ENCODE measurements at regions not wholly inside any gene's neighbourhood (a gene's known extent, or its start where the extent isn't known, plus 50 kb on each side); places are given as distances from the start of the nearest gene placed in this dataset.
"Not testable (repeated sequence)": the region's sequence is repeated elsewhere in the genome, so short reads cannot be mapped to it uniquely, and the experiment has no call there.

DNA sequence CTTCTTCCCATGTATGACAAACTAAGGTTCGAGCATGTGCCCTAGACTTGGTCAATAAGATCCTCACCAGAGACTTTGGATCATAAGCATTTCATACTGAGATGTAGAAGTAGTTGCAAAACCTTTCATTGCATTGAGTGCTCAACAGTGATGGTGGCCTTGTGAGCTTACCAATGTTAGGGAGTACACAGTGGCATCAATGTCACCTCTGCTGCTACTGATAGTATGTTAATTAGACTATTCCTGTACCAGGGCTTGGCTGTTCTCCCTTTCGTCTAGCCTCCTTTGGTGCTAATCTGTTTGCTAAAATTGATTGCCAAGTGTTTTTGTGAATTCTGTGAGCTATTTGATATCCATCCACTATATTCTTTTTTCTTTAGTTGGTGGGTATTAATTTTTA is 264.5 kb upstream of the SEMA3C start:
- Histone ChIP-seq H3K36me3 (no peaks in the 10 kb centered on the region), H3K4me1 (no peaks in the 10 kb centered on the region), H3K9me3 (no peaks in the 10 kb centered on the region), H3K27me3 (no peaks in the 10 kb centered on the region), H3K4me3 (no peak overlapping the region), H3K27ac (no peak overlapping the region)
- no peak for ATAC-seq
- DNase-seq, result no peak
- TF ChIP-seq, protein P1, sequence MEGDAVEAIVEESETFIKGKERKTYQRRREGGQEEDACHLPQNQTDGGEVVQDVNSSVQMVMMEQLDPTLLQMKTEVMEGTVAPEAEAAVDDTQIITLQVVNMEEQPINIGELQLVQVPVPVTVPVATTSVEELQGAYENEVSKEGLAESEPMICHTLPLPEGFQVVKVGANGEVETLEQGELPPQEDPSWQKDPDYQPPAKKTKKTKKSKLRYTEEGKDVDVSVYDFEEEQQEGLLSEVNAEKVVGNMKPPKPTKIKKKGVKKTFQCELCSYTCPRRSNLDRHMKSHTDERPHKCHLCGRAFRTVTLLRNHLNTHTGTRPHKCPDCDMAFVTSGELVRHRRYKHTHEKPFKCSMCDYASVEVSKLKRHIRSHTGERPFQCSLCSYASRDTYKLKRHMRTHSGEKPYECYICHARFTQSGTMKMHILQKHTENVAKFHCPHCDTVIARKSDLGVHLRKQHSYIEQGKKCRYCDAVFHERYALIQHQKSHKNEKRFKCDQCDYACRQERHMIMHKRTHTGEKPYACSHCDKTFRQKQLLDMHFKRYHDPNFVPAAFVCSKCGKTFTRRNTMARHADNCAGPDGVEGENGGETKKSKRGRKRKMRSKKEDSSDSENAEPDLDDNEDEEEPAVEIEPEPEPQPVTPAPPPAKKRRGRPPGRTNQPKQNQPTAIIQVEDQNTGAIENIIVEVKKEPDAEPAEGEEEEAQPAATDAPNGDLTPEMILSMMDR (IDR thresholded peaks at IDR 0.05), result no peak
- intact Hi-C loops (cut with DNase I), result no loop called here

DNA sequence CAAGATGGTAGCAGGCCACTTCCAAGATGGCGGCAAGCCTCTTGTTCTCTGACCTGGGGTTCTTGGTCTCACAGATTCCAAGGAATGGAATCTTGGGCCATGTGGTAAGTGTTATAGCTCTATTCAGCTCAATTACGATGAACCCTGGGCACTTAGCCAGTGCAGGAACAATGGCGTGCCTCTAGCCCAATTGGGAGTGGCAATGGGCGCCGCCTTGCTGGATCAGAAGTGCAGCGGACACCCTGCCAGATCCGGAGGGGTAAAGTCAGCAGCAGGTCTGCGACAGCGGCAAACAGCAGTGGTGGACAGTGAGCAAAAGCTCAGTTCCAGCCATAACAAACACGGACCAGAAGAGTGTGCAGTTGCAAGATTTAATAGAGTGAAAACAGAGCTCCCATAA is 263.2 kb upstream of the SEMA3C start:
- DNase-seq; H3K4me3 ChIP-seq; H3K36me3 ChIP-seq; H3K27ac ChIP-seq; H3K9me3 ChIP-seq; ATAC-seq; intact Hi-C loops (cut with DNase I); H3K27me3 ChIP-seq; H3K4me1 ChIP-seq: not testable (repeated sequence)

DNA sequence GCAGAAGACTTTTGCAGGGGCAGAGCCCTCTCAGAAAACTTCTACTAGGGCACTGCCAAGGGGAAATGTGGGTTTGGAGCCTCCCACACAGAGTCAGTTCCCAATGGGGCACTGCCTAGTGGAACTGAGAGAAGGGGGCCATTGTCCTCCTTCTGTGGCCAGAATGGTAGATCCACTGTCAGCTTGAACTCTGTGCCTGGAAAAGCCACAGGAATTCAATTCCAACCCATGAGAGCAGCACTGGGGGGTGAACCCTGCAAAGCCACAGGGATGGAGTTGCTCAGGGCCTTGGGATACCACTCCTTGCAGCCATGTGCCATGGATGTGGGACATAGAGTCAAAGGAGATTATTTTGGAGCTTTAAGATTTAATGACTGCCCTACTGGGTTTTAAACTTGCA is 262.2 kb upstream of the SEMA3C start:
- ATAC-seq, result no peak
- H3K27ac ChIP-seq, result no peak overlapping the region
- TF ChIP-seq, protein P1 (IDR thresholded peaks at IDR 0.05), result no peak
- intact Hi-C loops (cut with DNase I), result no loop called here
- H3K4me1 ChIP-seq, result no peaks in the 10 kb centered on the region
- no peaks in the 10 kb centered on the region for H3K27me3 ChIP-seq
- H3K36me3 ChIP-seq, result no peaks in the 10 kb centered on the region
- H3K9me3 ChIP-seq, result no peaks in the 10 kb centered on the region
- H3K4me3 ChIP-seq, result no peak overlapping the region
- DNase-seq, result no peak

DNA sequence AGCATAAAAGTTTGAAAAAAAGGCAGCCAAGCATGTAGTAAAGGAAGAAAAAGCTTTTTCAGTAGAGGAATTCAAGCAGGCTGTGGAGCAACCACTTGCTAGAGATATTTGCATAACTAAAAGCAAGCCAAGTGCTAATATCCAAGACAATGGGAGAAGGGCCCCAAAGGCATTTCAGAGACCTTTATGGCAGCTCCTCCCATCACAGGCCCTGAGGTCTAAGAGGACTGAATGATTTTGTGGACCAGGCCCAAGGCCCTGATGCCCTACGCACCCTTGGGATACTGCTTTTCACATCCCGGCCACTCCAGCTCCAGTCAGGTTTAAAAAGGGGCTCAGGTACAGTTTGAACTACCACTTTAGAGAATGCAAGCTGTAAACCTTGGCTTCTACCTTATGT is 261.7 kb upstream of the SEMA3C start:
- H3K4me3 ChIP-seq, result no peak overlapping the region
- TF ChIP-seq, protein P1 (IDR thresholded peaks at IDR 0.05), result no peak
- no peak overlapping the region for H3K27ac ChIP-seq
- DNase-seq (no peak), ATAC-seq (no peak)
- H3K4me1 ChIP-seq, result no peaks in the 10 kb centered on the region
- intact Hi-C loops (cut with DNase I), result no loop called here
- H3K27me3 ChIP-seq, result no peaks in the 10 kb centered on the region
- H3K9me3 ChIP-seq, result no peaks in the 10 kb centered on the region
- H3K36me3 ChIP-seq, result no peaks in the 10 kb centered on the region

DNA sequence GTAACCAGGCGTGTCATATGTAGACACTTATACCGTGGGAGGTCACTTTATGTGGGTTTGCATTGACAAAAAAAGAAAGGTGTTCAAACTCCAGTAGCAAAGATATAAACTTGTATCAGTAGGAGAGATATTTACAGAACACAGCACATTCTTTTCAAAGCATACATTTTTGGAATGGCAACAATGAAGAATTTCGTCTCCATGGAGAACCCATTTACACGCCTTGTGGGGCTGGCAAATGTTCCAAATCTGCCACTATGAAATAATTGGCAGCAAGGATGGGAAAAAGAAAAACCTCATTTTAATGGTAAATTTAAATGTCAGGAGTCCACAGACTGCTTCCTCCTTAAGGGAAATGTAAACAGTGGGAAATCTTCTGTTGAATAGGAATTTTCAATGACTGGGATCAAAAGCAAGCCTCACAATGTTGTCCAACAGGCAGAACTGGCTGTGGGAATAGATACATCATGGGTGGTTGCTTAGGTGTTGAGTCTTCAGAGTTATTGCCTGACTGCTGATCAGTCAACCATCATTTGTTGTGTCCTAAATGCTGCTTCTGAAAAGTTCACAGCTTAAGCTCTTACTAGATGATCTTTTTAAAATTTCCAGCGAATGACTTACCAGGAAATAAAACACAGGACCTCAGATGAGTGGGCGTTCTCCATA is 256.6 kb upstream of the SEMA3C start:
- Histone ChIP-seq H3K36me3 (no peaks in the 10 kb centered on the region), H3K4me1 (no peaks in the 10 kb centered on the region), H3K27ac (no peak overlapping the region), H3K9me3 (no peaks in the 10 kb centered on the region), H3K27me3 (no peaks in the 10 kb centered on the region), H3K4me3 (no peak overlapping the region)
- no peak for DNase-seq
- intact Hi-C loops (cut with DNase I), result no loop called here
- TF ChIP-seq, protein P1 (IDR thresholded peaks at IDR 0.05), result no peak
- ATAC-seq, result no peak

DNA sequence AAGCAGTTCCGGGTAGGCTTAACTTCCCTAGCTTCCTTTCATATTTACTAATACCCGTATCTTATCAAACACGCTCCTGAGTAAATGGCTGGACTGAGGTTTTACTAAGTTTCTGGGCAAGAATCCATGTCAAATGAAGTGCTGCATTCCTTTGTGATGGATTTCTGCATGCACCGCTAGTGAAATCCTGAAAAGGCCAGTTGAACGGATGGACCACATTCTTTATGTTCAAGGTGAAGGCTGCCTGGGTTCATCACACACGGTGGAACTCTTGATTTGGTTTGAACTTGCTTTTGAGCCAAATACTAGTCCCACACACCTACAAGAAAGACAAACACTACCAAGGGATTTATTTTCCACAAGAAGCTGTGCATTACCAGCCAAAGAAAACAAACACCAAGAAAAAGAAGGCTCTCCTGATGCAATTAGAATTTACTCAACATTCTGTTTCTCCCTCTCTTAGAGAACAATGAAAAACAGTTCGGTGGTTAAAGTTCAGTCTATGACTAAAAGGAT is 255.0 kb upstream of the SEMA3C start:
- no peaks in the 10 kb centered on the region for H3K27me3 ChIP-seq
- intact Hi-C loops (cut with DNase I), result no loop called here
- ATAC-seq, result peak; percentile 81

More for the DNA sequence above, 255.0 kb upstream of the SEMA3C start:
- Histone ChIP-seq H3K4me1 (no peaks in the 10 kb centered on the region), H3K27ac (no peak overlapping the region), H3K36me3 (no peaks in the 10 kb centered on the region), H3K4me3 (no peak overlapping the region), H3K9me3 (no peaks in the 10 kb centered on the region)
- DNase-seq, result peak in 2 of 4 donors; percentile 14 to 24
- TF ChIP-seq, protein P1 (IDR thresholded peaks at IDR 0.05), result no peak

Measured in left lung (tissue), 4 donors.